Spleen (tissue), 7 donors: ENCODE measurements at regions not wholly inside any gene's neighbourhood (a gene's known extent, or its start where the extent isn't known, plus 50 kb on each side); places are given as distances from the start of the nearest gene placed in this dataset.

Source experiments
- CTCF ChIP-seq, 11 experiments: fragments of 200-600 bp in 7 of 11; fragments of 450-650 bp in 4 of 11; sonication (generic) in 4 of 11; IDR thresholded peaks in 8 of 11; conservative IDR thresholded peaks in 3 of 11; 1 replicate in 7 of 11; 2 replicates in 4 of 11; pipeline versions ENCODE4 v1.4.0 to v1.8.0; 2016 to 2021; ENCODE audit warnings: antibody characterized with exemption in 11 of 11, inconsistent platforms in 4 of 11, mild to moderate bottlenecking in 1 of 11
- POLR2AphosphoS5 ChIP-seq, 3 donors: sonication (generic); formaldehyde crosslinking; IDR thresholded peaks; one replicate each; pipeline ENCODE4 v1.5.1; 2017; ENCODE audit warnings: antibody characterized with exemption in 3 of 3
- donor health status: DM: no; HTN: no; CAD: no; lungs with moderate emphysema.
- donor health status: DM: no; HTN: no; CAD: no.
- donor health status: DM: no; HTN: no; CAD: no.

GRCh38 chr2:64745562-64745961 is 91.8 kb upstream of the SERTAD2 start:
- no peak for TF ChIP-seq CTCF (IDR thresholded peaks at IDR 0.05 in 8 of 11, conservative IDR thresholded peaks at IDR 0.05 in 3 of 11)
- no peak for TF ChIP-seq POLR2AphosphoS5 (IDR thresholded peaks at IDR 0.05)
